Frontal cortex (tissue), 3 donors: ENCODE measurements at regions not wholly inside any gene's neighbourhood (a gene's known extent, or its start where the extent isn't known, plus 50 kb on each side); places are given as distances from the start of the nearest gene placed in this dataset.
"Not testable (repeated sequence)": the region's sequence is repeated elsewhere in the genome, so short reads cannot be mapped to it uniquely, and the experiment has no call there.

Experiments used
- DNase-seq, 2 donors: peaks; one replicate each; pipeline ENCODE4 v3.0.0; 2012; ENCODE audit warnings: low spot score in 2 of 2
- FAIRE-seq: peaks from 2 replicates; lab custom pipeline; 2012; peaks lifted over from hg19 to GRCh38; lab: Jason Lieb, UNC
- donor health status: control.
- donor health status: control.
- donor health status: control.

DNA sequence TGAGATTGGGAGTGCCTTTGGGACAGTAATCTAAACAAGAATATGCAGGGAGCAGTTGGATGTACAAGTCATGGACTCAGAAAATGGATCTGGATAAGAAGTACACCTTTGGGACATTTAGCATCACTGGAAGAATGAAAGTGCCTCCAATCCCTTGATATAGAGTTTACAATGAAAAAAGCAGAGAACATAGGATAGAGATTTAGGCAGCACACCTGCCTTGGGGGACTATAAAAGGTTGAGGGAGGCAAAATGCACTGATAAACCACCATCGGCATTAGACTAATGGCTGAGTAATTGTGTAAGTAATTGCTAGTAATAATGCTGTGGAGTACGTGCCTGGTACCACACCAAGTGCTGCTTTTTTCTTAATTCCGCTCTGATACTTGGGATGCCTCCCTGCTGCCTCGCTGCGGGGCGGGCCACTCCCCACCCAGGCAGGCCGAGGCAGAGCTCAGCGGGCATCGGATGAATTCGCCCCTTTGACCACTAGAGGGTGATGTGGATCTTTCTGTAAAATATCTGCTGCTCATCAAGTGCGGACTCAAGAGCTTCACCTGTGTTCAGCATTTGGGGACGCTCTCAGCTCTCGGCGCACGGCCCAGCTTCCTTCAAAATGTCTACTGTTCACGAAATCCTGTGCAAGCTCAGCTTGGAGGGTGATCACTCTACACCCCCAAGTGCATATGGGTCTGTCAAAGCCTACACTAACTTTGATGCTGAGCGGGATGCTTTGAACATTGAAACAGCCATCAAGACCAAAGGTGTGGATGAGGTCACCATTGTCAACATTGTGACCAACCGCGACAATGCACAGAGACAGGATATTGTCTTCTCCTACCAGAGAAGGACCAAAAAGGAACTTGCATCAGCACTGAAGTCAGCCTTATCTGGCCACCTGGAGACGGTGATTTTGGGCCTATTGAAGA, 99.9 kb downstream of the ANKRD18B start:
- DNase-seq (peak; percentile 47 to 79), FAIRE-seq (no peak)

DNA sequence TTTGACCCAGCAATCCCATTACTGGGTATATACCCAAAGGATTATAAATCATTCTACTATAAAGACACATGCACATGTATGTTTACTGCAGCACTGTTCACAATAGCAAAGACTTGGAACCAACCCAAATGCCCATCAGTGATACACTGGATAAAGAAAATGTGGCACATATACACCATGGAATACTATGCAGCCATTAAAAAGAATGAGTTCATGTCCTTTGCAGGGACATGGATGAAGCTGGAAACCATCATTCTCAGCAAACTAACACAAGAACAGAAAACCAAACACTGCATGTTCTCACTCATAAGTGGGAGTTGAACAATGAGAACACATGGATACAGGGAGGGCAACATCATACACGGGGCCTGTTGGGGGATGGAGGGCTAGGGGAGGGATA, 104.3 kb downstream of the ANKRD18B start:
- FAIRE-seq, DNase-seq: not testable (repeated sequence)

- FAIRE-seq (no peak), DNase-seq (no peak)
Measured at GRCh38 chr9:33628865-33629410, 104.9 kb downstream of the ANKRD18B start.

GRCh38 chr9:33633636-33634035, 109.6 kb downstream of the ANKRD18B start:
- no peak for DNase-seq
- no peak for FAIRE-seq

DNA sequence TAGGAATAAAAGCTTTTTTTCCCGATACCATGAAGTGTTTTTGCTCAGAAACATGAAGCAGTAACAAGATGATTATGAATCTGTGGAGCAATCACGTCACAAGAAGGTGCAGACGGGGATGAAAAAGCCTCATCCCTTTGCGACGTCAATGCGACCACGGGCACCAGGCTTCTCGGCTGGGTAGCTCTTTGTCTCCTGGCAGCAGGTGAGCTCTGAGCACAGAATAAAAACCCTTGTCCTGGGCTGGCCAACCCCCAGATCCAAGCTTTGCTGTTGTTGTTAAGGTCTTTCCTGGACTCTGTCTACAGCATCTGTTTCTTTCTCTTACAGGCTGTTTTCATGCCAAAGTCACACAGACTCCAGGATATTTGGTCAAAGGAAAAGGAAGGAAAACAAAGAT, 113.8 kb downstream of the ANKRD18B start:
- FAIRE-seq (no peak), DNase-seq (no peak)

DNA sequence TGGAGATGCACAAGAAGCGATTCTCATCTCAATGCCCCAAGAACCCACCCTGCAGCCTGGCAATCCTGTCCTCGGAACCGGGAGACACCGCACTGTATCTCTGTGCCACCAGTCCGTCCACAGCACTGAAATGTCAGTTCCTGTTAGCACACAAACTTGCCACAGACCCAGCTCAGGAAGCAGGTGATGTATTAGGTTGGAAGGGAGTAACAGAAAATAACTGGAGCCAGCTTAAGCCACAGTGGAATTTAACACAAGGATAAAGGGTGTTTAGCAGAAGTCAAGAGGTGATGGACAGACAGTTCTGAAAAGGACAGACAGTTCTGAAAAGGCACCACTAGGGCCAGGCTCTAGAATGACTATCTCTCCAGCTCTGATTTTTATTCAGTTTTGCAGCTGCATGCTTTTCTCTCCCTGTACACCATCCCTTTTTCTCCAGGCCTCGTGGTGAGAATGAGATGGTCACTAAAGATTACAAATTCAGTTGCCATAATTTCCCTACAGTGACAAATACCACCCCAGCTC, 114.4 kb downstream of the ANKRD18B start:
- DNase-seq (no peak), FAIRE-seq (no peak)

- DNase-seq = no peak
Measured at GRCh38 chr9:33645706-33646105, 121.7 kb downstream of the ANKRD18B start.

DNA sequence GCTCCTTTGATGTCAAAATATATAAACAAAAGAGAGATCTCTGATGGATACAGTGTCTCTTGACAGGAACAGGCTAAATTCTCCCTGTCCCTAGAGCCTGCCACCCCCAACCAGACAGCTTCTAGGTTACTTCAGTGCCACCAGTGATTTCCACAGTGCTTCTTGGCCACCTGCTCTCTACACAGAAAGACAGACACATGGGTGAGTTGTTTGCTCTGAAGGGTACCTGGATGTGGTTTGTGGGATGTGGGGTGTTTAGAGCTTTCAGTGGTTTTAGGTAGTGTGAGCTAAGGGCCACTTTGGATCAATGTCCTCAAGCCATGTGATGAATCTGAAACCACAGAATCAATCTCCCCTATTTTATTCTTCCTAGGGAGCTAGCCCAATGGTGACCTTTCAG, 125.4 kb downstream of the ANKRD18B start:
- DNase-seq = no peak
- FAIRE-seq = no peak

More at GRCh38 chr9:33645706-33646105, 121.7 kb downstream of the ANKRD18B start:
- no peak for FAIRE-seq

DNA sequence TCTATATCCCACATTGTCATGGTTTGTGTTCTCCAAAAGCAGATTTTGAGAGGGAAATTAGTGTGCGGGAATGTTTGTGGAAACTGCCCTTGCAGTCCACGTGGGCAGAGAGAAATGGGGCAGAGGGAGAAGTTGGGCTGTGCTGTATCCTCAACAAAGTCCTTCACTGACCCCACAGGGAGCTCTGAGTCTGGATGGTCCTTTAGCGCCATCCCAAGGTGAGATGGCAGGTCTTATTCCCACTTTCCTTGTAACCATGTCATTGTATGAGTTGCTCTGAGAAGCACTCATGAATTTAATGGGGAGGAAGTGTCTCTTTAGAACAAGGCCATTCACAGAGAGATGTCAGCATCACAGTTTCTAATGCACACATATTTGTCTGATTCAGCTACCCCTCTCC, 127.1 kb downstream of the ANKRD18B start:
- FAIRE-seq (no peak), DNase-seq (no peak)

- FAIRE-seq = no peak
- no peak for DNase-seq
Measured at GRCh38 chr9:33659921-33660320, 135.4 kb upstream of the PRSS3 start.

DNA sequence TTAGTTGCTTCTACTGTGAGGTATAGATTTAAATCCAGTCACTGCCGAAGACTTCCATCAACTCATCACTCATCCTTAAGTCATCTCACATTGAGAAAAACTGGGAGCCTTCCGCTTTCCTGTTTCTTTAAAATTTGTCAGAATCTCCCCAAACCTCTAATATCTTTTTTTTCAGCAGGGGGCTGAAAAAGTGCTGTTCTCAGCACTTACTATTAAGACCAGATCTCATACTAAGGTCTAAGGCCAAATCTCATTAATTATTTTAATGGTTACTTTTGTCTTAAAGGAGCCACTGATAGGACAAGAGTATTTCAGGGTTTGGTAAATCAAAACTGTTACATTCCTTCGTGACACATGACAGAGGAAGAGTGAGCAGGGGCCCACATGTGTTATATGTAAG, 134.6 kb upstream of the PRSS3 start:
- DNase-seq = no peak
- no peak for FAIRE-seq

GRCh38 chr9:33661176-33661575, 134.2 kb upstream of the PRSS3 start:
- DNase-seq (no peak), FAIRE-seq (no peak)

DNA sequence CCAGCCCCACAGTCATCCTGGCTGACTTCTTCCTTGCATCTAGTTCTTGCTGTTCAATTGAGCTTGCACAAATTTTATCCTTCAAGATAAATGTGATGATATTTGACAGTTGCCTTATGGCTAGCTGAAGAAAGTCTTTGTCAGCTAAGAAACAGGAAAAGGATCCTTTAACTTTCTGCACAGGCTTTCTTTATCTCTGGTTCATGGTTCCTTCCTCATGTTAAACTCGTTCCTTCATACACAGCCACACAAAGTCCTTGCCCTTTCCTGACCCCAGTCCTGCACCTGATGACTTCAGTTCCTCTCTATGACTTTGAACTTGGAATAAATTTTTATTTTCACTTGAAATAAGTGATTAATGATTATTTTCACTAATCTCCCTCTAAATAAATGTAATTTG, 132.5 kb upstream of the PRSS3 start:
- no peak for DNase-seq
- FAIRE-seq = no peak

- FAIRE-seq, DNase-seq: not testable (repeated sequence)
Measured at GRCh38 chr9:33676194-33676745, 119.1 kb upstream of the PRSS3 start.

GRCh38 chr9:33676746-33677505, 118.4 kb upstream of the PRSS3 start:
- peak; percentile 48 to 59 for DNase-seq
- FAIRE-seq = no peak

GRCh38 chr9:33677506-33677809, 117.9 kb upstream of the PRSS3 start:
- no peak for FAIRE-seq
- no peak for DNase-seq

GRCh38 chr9:33677961-33678360, 117.4 kb upstream of the PRSS3 start:
- no peak for FAIRE-seq
- no peak for DNase-seq

DNA sequence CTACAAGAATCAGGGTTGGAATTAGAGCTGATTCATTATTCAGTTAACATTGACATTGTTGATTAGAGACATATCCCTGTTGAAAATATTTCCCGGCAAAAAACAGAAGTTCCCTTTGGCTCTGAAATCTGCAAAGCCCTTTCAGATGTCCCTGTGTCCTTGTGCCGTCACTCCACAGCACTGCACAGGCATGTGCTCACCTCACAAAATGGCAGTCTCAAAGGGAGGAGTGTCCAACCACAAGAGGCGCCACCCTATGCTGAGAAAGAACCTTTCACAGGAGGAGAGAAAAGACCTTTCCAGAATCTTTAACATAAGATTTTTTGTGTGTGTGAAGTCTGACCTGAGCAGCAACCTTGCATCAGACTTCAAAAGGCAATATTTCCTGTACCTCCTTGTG, 112.8 kb upstream of the PRSS3 start:
- FAIRE-seq (no peak), DNase-seq (no peak)

DNA sequence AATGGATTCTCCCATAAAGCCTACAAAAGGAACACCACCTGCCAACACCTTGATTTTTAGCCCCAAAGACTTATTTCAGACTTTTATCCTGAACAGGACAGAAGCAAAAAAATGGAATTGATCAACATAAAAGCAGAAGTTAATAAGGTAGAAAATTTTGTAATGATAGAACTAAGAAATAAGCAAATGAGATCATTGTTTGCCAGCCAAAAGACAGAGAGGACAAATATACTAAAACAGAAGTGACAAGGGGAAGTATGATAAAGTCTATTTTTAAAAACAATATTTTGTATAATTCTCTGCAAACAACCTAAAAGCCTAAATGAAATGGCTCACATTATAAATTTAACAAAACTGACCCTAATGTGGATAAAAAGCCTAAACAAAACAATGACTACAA, 110.5 kb upstream of the PRSS3 start:
- DNase-seq (no peak), FAIRE-seq (peak; percentile 39)

DNA sequence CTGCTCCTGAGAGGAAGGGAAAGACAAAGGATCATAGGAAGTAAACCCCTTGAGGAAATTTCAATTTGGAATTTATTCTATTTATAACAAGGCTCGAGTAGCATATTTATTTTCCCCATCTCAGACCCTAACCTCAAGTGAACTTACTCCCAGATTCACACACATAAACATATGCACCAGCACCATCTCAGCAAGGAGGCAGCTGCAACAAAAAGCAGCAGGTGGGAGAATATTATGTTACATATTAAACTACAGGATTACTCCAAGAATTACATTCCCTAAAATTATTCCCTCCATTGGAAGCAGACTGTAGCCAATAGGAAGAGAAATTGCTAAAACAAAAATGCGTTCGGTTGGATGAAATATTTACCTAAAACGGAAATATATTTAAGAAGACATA, 108.4 kb upstream of the PRSS3 start:
- FAIRE-seq (no peak), DNase-seq (no peak)
